ENCODE measurements at regions not wholly inside any gene's neighbourhood (a gene's known extent, or its start where the extent isn't known, plus 50 kb on each side); places are given as distances from the start of the nearest gene placed in this dataset.

DNA sequence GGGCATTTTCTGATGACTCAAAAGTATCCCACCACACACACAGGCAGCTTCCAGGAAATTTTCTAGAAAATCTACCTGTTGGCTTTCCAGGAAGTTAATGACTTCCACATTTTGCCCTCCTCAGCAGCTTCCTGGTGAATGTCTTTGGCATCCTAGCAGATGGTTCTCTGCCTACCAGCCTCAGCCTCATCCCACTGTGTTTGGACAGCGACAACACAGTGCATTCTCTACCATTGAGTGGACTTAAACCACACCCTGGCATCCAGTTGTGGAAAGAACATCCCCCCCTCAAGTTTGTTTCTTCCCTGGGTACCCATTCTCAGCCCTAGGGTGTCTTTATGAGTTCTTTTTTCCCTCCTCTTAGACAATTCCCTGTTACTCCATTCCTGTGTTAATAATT, 50.8 kb upstream of the GADL1 start:
- H3K4me3 ChIP-seq, result no peak overlapping the region
- no peak overlapping the region for H3K27ac ChIP-seq

DNA sequence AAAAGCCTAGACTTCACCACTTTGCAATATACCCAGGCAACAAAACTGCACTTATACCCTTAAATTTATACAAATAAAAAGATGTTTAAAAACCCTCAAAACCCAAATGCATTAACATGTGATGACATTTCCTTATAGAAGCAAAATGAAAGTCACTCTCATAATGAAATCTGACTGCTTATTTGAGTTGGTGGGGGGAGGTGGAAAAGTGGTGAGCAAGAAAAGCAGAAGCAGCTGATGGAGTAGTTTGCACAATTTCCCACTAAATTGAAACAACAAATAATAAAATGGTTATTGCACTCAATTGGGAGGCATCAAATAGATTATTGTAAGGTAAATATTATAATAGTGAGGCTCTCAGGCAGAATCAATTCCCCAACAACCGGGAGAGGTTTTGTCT, 54.0 kb upstream of the GADL1 start:
- no peak overlapping the region for H3K4me3 ChIP-seq
- H3K27ac ChIP-seq, result no peak overlapping the region

DNA sequence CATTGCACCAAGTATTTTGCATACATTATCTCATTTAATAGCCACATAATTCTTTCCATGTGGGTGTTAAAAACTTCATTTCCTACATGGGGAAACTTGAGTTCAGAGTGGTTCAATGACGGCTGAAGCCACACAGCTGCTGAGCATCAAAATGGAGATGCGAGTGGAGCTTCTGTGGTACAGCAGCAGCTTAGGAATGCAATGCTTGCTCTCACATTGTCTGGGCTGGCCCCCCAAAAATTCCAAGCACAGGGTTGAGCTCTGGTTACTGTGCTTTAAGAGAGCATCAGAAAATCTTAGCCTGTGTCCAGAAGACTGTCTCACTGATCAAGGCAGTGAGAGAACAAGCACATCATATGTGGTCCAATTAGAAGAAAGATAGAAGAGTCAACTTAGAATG, 57.4 kb upstream of the GADL1 start:
- Histone ChIP-seq H3K4me3 (no peak overlapping the region), H3K27ac (no peak overlapping the region)

DNA sequence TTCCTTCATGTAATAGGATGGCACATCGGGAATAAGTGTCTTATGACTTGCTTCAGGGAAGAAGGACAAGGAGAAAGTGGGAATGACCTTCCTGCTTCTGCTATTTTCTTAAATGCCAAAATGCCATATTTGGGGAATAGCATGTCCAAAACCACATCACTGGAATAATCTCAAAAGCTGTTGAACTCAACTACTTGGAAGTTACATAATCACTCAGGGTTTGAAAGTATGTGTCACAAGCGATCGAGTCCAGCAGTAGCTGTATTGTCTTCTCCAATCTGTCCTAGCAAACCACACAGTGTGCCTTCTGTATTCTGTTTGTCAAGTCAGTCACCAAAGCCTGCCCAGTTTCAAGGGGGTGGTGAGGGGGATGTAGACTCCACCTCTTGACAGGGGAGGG, 58.3 kb upstream of the GADL1 start:
- H3K27ac ChIP-seq, result no peak overlapping the region

DNA sequence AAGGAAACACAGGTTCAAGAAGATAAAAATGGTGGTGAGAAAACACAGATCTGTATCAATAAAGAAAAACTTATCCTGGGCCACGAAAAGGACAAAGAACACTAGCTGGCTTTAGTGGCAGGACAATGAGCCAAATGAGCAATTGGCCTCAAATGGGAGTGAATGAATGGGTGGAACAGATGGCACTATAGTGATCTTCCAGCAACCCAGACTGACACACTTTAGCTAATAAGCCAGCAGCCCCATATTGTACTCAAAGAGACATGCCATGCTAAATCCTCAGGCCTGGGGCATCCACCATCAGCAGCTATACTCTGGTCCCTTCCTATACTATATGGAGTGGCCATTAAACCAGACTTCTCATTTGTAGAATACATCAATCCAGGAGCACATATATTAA, 60.0 kb upstream of the GADL1 start:
- H3K27ac ChIP-seq, result no peak overlapping the region
- H3K4me3 ChIP-seq, result no peak overlapping the region

More for the DNA sequence above, 58.3 kb upstream of the GADL1 start:
- H3K4me3 ChIP-seq, result no peak overlapping the region

GRCh38 chr3:30962084-30962483, 67.6 kb upstream of the GADL1 start:
- H3K4me3 ChIP-seq, result no peak overlapping the region
- H3K27ac ChIP-seq, result no peak overlapping the region

DNA sequence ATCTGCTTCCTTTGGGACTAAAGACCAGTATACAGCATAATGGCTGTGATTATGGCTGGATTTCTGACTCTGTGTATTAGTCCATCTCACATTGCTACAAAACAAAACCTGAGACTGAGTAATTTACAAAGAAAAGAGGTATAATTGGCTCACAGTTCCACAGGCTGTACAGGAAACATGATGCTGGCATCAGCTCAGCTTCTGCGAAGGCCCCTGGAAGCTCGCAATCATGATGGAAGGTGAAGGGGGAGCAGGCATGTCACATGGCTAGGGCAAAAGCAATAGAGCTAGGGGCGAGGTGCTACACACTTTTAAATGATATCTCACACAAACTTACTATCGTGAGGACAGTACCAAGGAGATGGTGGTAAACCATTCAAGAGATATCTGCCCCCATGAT, 68.0 kb upstream of the GADL1 start:
- Histone ChIP-seq H3K4me3 (no peak overlapping the region), H3K27ac (no peak overlapping the region)

- Histone ChIP-seq H3K27ac (no peak overlapping the region), H3K4me3 (no peak overlapping the region)
These were observed 68.8 kb upstream of the GADL1 start for GRCh38 chr3:30963223-30963722.

DNA sequence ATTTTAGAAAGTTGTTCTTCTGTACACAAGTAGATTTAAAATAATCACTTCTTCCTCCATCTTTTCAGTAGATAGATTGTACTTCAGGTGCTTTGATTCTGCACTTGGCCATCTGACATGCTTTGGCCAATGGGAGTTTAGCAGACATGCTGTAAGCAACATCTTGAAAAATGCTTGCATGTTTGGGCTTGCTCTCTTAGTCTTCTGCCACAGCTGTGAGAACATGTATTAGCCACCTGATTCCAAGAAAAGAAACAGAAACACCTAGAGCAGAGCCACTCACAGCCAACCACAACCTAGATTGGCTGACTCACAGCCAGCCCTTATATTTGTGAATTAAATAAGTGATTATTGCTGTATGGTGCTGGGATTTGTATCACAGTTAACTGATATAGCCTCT, 70.2 kb upstream of the GADL1 start:
- no peak overlapping the region for H3K4me3 ChIP-seq
- H3K27ac ChIP-seq, result no peak overlapping the region

- Histone ChIP-seq H3K4me3 (no peak overlapping the region), H3K27ac (no peak overlapping the region)
These were observed 72.4 kb upstream of the GADL1 start for GRCh38 chr3:30966896-30967295.

GRCh38 chr3:30970183-30970582, 75.7 kb upstream of the GADL1 start:
- H3K27ac ChIP-seq, result no peak overlapping the region
- no peak overlapping the region for H3K4me3 ChIP-seq

- Histone ChIP-seq H3K4me3 (no peak overlapping the region), H3K27ac (no peak overlapping the region)
These were observed 78.0 kb upstream of the GADL1 start for GRCh38 chr3:30972449-30972848.

DNA sequence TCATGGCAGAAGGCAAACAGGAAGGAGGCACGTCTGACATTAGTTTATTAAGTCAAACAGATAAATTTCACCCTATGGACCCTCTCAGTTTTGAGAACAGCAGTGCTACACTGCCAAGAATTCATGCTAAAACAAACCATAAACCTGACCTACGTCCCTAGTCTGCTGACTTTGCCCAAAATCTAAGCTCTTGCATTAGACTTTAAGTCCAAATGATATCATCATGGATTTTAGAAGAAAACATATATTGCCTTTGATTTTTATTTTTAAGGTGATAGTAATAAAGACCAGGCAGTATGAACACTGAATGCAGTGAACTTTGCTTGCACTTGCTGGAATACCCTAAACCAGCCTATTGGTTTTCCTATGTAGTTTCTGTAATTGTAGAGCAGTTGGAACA, 79.6 kb upstream of the GADL1 start:
- Histone ChIP-seq H3K27ac (no peak overlapping the region), H3K4me3 (no peak overlapping the region)

- Histone ChIP-seq H3K4me3 (no peak overlapping the region), H3K27ac (no peak overlapping the region)
These were observed 83.1 kb upstream of the GADL1 start for GRCh38 chr3:30977592-30977991.

DNA sequence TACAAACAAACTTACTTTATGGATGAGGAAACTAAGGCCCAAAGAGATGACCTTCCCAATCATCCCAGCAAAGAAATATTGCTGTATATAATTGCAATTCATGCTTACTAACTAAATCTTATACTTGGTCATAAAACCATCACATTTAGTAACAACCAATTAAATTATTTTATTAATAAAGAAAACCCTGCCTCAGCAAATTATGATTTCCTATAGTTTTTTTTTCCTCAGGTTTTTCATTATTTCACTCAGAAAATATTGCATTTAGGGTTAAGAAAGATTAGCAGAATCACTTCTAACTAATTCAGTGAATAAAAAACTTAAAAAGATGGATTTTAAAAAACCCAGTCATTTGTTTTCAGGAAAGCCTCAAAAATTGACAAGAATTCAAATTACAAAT, 86.5 kb upstream of the GADL1 start:
- H3K4me3 ChIP-seq, result no peak overlapping the region

GRCh38 chr3:30982416-30983075, 88.1 kb upstream of the GADL1 start:
- H3K4me3 ChIP-seq, result no peak overlapping the region
- H3K27ac ChIP-seq, result no peak overlapping the region

More for the DNA sequence above, 86.5 kb upstream of the GADL1 start:
- no peak overlapping the region for H3K27ac ChIP-seq

DNA sequence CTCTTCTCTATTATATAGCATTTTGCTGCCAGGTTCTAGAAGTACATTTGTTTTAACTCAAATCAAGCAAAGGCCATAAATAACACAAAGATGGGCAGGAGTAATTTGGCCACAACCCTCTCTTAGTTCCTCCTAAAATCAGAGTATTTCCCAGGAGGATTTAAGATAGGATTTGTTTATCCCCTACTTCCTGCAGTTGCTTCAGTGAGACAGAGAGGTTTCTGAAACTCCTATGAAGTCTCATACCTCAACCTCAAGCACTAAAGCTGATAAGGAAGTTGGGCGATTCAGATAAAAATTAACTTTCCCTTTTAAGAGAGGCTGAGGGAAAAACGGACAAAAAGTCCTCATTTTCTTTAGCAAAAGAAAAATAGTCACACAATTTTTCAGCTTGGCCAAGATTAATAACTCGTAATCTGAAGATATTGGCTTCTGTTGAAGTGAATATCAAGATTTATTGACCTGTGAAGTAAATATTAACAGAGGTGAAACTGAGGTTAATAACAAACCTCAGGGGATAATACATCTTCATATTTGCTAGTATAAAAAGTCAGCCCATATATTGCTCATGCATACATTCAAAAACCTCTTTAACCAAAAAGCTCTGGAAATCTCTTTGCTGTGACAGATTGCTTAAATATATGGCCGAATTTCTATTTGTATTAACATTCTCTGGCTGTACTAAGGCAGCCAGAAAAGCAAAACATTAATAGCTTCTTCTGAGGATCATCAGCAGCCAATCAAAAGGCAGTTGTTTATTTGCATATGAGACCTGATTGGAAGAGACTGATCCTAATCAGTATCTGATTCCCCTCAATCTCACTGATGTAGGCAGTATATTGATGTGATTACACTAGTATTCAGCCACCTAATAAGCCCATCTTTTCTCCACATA, 90.6 kb upstream of the GADL1 start:
- Histone ChIP-seq H3K27ac (no peak overlapping the region), H3K4me3 (no peak overlapping the region)

- Histone ChIP-seq H3K4me3 (no peak overlapping the region), H3K27ac (no peak overlapping the region)
These were observed 92.1 kb upstream of the GADL1 start for GRCh38 chr3:30986551-30986950.

- Histone ChIP-seq H3K27ac (no peak overlapping the region), H3K4me3 (no peak overlapping the region)
These were observed 94.3 kb upstream of the GADL1 start for GRCh38 chr3:30988769-30989168.

GRCh38 chr3:30989276-30990030, 95.0 kb upstream of the GADL1 start:
- Histone ChIP-seq H3K27ac (no peak overlapping the region), H3K4me3 (no peak overlapping the region)

DNA sequence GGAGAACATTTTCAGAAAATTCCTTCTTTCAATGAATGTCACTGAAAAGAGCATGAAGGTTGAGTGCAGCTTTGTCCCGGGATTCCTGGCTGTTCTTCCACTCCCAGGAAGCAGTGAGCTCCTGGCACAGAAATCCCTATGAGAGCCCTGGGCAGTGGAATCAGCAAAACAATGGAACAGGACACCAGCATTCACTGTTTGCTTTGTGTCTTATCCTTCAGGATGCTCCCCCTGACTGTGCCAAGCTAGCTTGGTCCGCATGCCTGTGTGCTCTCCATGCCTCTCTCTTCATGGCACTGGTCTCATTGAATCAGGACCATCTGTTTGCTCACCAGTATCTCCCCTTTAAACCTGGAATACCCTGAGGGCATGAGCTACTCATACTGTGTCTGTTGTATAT, 102.0 kb upstream of the GADL1 start:
- Histone ChIP-seq H3K27ac (no peak overlapping the region), H3K4me3 (no peak overlapping the region)
